Liver (tissue), 7 donors: ENCODE measurements at regions not wholly inside any gene's neighbourhood (a gene's known extent, or its start where the extent isn't known, plus 50 kb on each side); places are given as distances from the start of the nearest gene placed in this dataset.

Experiments
- DNase-seq: peaks from one replicate; pipeline ENCODE4 v3.0.0-alpha.2; 2017; ENCODE audit warnings: low spot score
- H3K27ac ChIP-seq, 2 donors: one replicate each; pipeline ENCODE4 v1.7.0; 2013; ENCODE audit warnings: inconsistent platforms in 2 of 2, low read length in 2 of 2, control low read depth in 1 of 2, low read depth in 1 of 2, mild to moderate bottlenecking in 1 of 2
- H3K27me3 ChIP-seq, 4 donors: one replicate each; pipeline versions ENCODE4 v1.6.1 to v1.7.0; 2013; ENCODE audit warnings: low read length in 3 of 4, inconsistent platforms in 1 of 4, mild to moderate bottlenecking in 1 of 4, moderate library complexity in 1 of 4; ENCODE audit not compliant: control insufficient read depth in 4 of 4, insufficient read depth in 4 of 4
- H3K36me3 ChIP-seq, 4 donors: one replicate each; pipeline versions ENCODE4 v1.6.1 to v1.7.0; 2013; ENCODE audit warnings: low read length in 3 of 4, mild to moderate bottlenecking in 3 of 4, low read depth in 1 of 4, moderate library complexity in 1 of 4; ENCODE audit not compliant: control insufficient read depth in 4 of 4, insufficient read depth in 3 of 4
- H3K4me1 ChIP-seq, 4 donors: one replicate each; pipeline versions ENCODE4 v1.6.1 to v1.7.0; 2013; ENCODE audit warnings: low read length in 3 of 4, mild to moderate bottlenecking in 3 of 4, moderate library complexity in 1 of 4; ENCODE audit not compliant: control insufficient read depth in 4 of 4, insufficient read depth in 4 of 4
- H3K4me3 ChIP-seq, 3 donors: one replicate each; pipeline versions ENCODE4 v1.6.1 to v1.7.0; 2013; ENCODE audit warnings: low read length in 3 of 3, control low read depth in 1 of 3, low read depth in 1 of 3, mild to moderate bottlenecking in 1 of 3
- H3K9ac ChIP-seq, 2 donors: one replicate each; pipeline ENCODE4 v1.7.0; 2013; ENCODE audit warnings: low read length in 2 of 2, mild to moderate bottlenecking in 2 of 2, moderate library complexity in 2 of 2, control low read depth in 1 of 2, low read depth in 1 of 2
- H3K9me3 ChIP-seq, 4 donors: one replicate each; pipeline versions ENCODE4 v1.6.1 to v1.7.0; 2013; ENCODE audit warnings: low read length in 3 of 4; ENCODE audit not compliant: control insufficient read depth in 4 of 4
- EGR1 ChIP-seq, 2 donors: IDR thresholded peaks; 2 replicates each; pipeline ENCODE4 v1.6.1; 2016 to 2018; ENCODE audit warnings: antibody characterized with exemption in 2 of 2, low read depth in 2 of 2
- FOXA1 ChIP-seq: IDR thresholded peaks from 2 replicates; pipeline ENCODE4 v1.6.1; 2016; ENCODE audit warnings: antibody characterized with exemption
- FOXA2 ChIP-seq: IDR thresholded peaks from 2 replicates; pipeline ENCODE4 v1.6.1; 2016; ENCODE audit warnings: antibody characterized with exemption
- GABPA ChIP-seq, 2 donors: IDR thresholded peaks in 1 of 2; conservative IDR thresholded peaks in 1 of 2; 2 replicates each; pipeline ENCODE4 v1.6.1; 2016; ENCODE audit warnings: antibody characterized with exemption in 2 of 2, mild to moderate bottlenecking in 1 of 2, moderate library complexity in 1 of 2
- HNF4A ChIP-seq, 2 donors: conservative IDR thresholded peaks; 2 replicates each; pipeline ENCODE4 v1.6.1; 2016; ENCODE audit warnings: antibody characterized with exemption in 2 of 2, mild to moderate bottlenecking in 2 of 2
- HNF4G ChIP-seq: IDR thresholded peaks from 2 replicates; pipeline ENCODE4 v1.6.1; 2016; ENCODE audit warnings: antibody characterized with exemption
- JUND ChIP-seq, 2 donors: IDR thresholded peaks; 2 replicates each; pipeline ENCODE4 v1.6.1; 2016; ENCODE audit warnings: antibody characterized with exemption in 2 of 2
- MAX ChIP-seq: IDR thresholded peaks from 2 replicates; pipeline ENCODE4 v1.6.1; 2016; ENCODE audit warnings: antibody characterized with exemption
- NR2F2 ChIP-seq: IDR thresholded peaks from 2 replicates; pipeline ENCODE4 v1.6.1; 2016; ENCODE audit warnings: antibody characterized with exemption
- RAD21 ChIP-seq, 2 donors: IDR thresholded peaks; 2 replicates each; pipeline ENCODE4 v1.6.1; 2016; ENCODE audit warnings: antibody characterized with exemption in 2 of 2, mild to moderate bottlenecking in 2 of 2
- REST ChIP-seq: IDR thresholded peaks from 2 replicates; pipeline ENCODE4 v1.6.1; 2016; ENCODE audit warnings: antibody characterized with exemption, mild to moderate bottlenecking
- RXRA ChIP-seq, 2 donors: IDR thresholded peaks; 2 replicates each; pipeline ENCODE4 v1.6.1; 2017 to 2018; ENCODE audit warnings: antibody characterized with exemption in 2 of 2, mild to moderate bottlenecking in 1 of 2
- SP1 ChIP-seq: IDR thresholded peaks from 2 replicates; pipeline ENCODE4 v1.6.1; 2018; ENCODE audit warnings: antibody characterized with exemption, mild to moderate bottlenecking
- TAF1 ChIP-seq: conservative IDR thresholded peaks from 2 replicates; pipeline ENCODE4 v1.6.1; 2016; ENCODE audit warnings: antibody characterized with exemption, mild to moderate bottlenecking
- YY1 ChIP-seq: IDR thresholded peaks from 2 replicates; pipeline ENCODE4 v1.6.1; 2016; ENCODE audit warnings: antibody characterized with exemption, mild to moderate bottlenecking
- ZBTB33 ChIP-seq: IDR thresholded peaks from 2 replicates; pipeline ENCODE4 v1.6.1; 2016; ENCODE audit warnings: antibody characterized with exemption
- WGBS: extraction: QIAGEN DNeasy Blood & Tissue Kit; methylation state at CpG from one replicate; pipeline ENCODE4 v1.1.7; 2013; 5-methylcytosine and 5-hydroxymethylcytosine counted together
- donor health status: healthy.
- donor health status: healthy.
- donor health status: healthy.
- donor health status: healthy.

GRCh38 chr4:55730280-55730931 is 89.2 kb upstream of the EXOC1L start:
- peaks cover 0 to 4% (median 0%) of the 10 kb centered on the region in 4 donors for H3K27me3 ChIP-seq
- H3K36me3 ChIP-seq, result no peaks in the 10 kb centered on the region
- peaks cover 0 to 4% (median 0%) of the 10 kb centered on the region in 4 donors for H3K9me3 ChIP-seq
- H3K4me1 ChIP-seq, result peaks cover 0 to 1% (median 0%) of the 10 kb centered on the region in 4 donors
- no peak overlapping the region for H3K9ac ChIP-seq
- WGBS, result 89% methylated on average over 2 of the region's 2 CpGs
- TF ChIP-seq FOXA2 (no peak), JUND (IDR thresholded peaks at IDR 0.05) (no peak), REST (no peak), TAF1 (no peak), MAX (no peak), SP1 (no peak), GABPA (IDR thresholded peaks at IDR 0.05 in 1 of 2, conservative IDR thresholded peaks at IDR 0.05 in 1 of 2) (no peak), RAD21 (IDR thresholded peaks at IDR 0.05) (no peak), HNF4A (conservative IDR thresholded peaks at IDR 0.05) (no peak), EGR1 (IDR thresholded peaks at IDR 0.05; ENCODE audit: low read depth in 2 of 2) (no peak), HNF4G (no peak)
- no peak for DNase-seq
- H3K27ac ChIP-seq, result no peak overlapping the region
- no peak overlapping the region for H3K4me3 ChIP-seq

GRCh38 chr4:55731959-55732358 is 87.6 kb upstream of the EXOC1L start:
- peaks cover 0 to 4% (median 0%) of the 10 kb centered on the region in 4 donors for H3K9me3 ChIP-seq
- H3K36me3 ChIP-seq, result no peaks in the 10 kb centered on the region
- H3K4me1 ChIP-seq, result no peaks in the 10 kb centered on the region
- WGBS, result 70% methylated on average over 2 of the region's 2 CpGs
- no peak overlapping the region for H3K4me3 ChIP-seq
- no peak overlapping the region for H3K27ac ChIP-seq
- H3K9ac ChIP-seq, result no peak overlapping the region
- TF ChIP-seq TAF1, result no peak
- TF ChIP-seq NR2F2, result no peak
- peaks cover 0 to 4% (median 1%) of the 10 kb centered on the region in 4 donors for H3K27me3 ChIP-seq
- no peak for DNase-seq

- Histone ChIP-seq H3K36me3 (no peaks in the 10 kb centered on the region), H3K9ac (no peak overlapping the region), H3K9me3 (no peaks in the 10 kb centered on the region), H3K4me1 (no peaks in the 10 kb centered on the region), H3K4me3 (no peak overlapping the region), H3K27me3 (peaks cover 0 to 6% (median 1%) of the 10 kb centered on the region in 4 donors), H3K27ac (no peak overlapping the region)
- no peak for DNase-seq
- WGBS, result 50% methylated on average over 3 of the region's 3 CpGs
- TF ChIP-seq RXRA (IDR thresholded peaks at IDR 0.05) (no peak), REST (no peak), SP1 (no peak), JUND (IDR thresholded peaks at IDR 0.05) (no peak), YY1 (no peak), HNF4A (conservative IDR thresholded peaks at IDR 0.05) (no peak), RAD21 (IDR thresholded peaks at IDR 0.05) (no peak), FOXA1 (no peak), ZBTB33 (no peak), GABPA (IDR thresholded peaks at IDR 0.05 in 1 of 2, conservative IDR thresholded peaks at IDR 0.05 in 1 of 2) (no peak)
These were observed 86.7 kb upstream of the EXOC1L start for GRCh38 chr4:55732864-55733263.
